ENCODE measurements at regions not wholly inside any gene's neighbourhood (a gene's known extent, or its start where the extent isn't known, plus 50 kb on each side); places are given as distances from the start of the nearest gene placed in this dataset.

DNA sequence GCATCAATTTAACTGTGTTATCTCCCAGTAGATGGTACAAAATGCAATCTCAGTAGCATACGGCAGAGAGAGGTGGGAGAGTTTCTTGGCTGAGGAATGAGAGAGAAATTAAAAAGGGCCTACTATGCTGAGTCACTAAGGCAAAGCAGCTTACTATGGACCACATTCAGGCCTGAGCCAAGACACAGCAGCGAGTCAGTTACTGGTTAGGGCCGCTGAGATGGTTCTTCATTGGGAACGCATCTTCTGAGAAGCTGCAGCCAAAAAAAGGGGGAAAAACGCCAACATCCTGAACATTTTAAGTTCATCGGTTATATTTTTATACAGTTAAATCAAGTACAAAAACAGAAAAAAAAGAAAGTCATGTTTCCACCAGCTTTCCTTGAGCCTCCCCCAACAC lies 61.1 kb upstream of the BDNF start:
- TF ChIP-seq, protein P1, sequence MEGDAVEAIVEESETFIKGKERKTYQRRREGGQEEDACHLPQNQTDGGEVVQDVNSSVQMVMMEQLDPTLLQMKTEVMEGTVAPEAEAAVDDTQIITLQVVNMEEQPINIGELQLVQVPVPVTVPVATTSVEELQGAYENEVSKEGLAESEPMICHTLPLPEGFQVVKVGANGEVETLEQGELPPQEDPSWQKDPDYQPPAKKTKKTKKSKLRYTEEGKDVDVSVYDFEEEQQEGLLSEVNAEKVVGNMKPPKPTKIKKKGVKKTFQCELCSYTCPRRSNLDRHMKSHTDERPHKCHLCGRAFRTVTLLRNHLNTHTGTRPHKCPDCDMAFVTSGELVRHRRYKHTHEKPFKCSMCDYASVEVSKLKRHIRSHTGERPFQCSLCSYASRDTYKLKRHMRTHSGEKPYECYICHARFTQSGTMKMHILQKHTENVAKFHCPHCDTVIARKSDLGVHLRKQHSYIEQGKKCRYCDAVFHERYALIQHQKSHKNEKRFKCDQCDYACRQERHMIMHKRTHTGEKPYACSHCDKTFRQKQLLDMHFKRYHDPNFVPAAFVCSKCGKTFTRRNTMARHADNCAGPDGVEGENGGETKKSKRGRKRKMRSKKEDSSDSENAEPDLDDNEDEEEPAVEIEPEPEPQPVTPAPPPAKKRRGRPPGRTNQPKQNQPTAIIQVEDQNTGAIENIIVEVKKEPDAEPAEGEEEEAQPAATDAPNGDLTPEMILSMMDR (IDR thresholded peaks at IDR 0.05), result no peak
- TF ChIP-seq POLR2A (IDR thresholded peaks at IDR 0.05), result no peak

Data from Peyer's patch (tissue), 4 donors.